Mesenchymal stem cell (in vitro differentiated cells and primary cell): ENCODE measurements at regions not wholly inside any gene's neighbourhood (a gene's known extent, or its start where the extent isn't known, plus 50 kb on each side); places are given as distances from the start of the nearest gene placed in this dataset.

ENCODE experiments used
- DNase-seq: peaks from one replicate; pipeline ENCODE4 v3.0.0-alpha.2; 2013
- H2AFZ ChIP-seq: one replicate; pipeline ENCODE4 v1.6.1; 2013; ENCODE audit warnings: low read depth, mild to moderate bottlenecking, control low read depth, inconsistent platforms, low read length, moderate library complexity
- H2AK5ac ChIP-seq: 2 replicates; pipeline ENCODE4 v1.6.1; 2013; ENCODE audit warnings: low read length, moderate library complexity, mild to moderate bottlenecking, inconsistent platforms; ENCODE audit not compliant: severe bottlenecking
- H2BK120ac ChIP-seq: one replicate; pipeline ENCODE4 v1.6.1; 2013; ENCODE audit warnings: low read depth, mild to moderate bottlenecking, inconsistent platforms, low read length, moderate library complexity
- H2BK12ac ChIP-seq, 2 experiments: one replicate each; pipeline ENCODE4 v1.6.1; 2013; ENCODE audit warnings: inconsistent platforms in 2 of 2, low read length in 2 of 2, mild to moderate bottlenecking in 2 of 2, moderate library complexity in 2 of 2, control low read depth in 1 of 2
- H2BK15ac ChIP-seq: one replicate; pipeline ENCODE4 v1.6.1; 2013; ENCODE audit warnings: mild to moderate bottlenecking, low read depth, inconsistent platforms; ENCODE audit not compliant: poor library complexity, severe bottlenecking
- H2BK5ac ChIP-seq: 2 replicates; pipeline ENCODE4 v1.6.1; 2013; ENCODE audit warnings: low read depth, mild to moderate bottlenecking, low read length, control low read depth, inconsistent platforms; ENCODE audit not compliant: poor library complexity, severe bottlenecking
- H3K14ac ChIP-seq, 2 experiments: one replicate each; pipeline ENCODE4 v1.6.1; 2013; ENCODE audit warnings: inconsistent platforms in 2 of 2, low read length in 2 of 2, control low read depth in 1 of 2, mild to moderate bottlenecking in 1 of 2, moderate library complexity in 1 of 2
- H3K18ac ChIP-seq, 2 experiments: one replicate each; pipeline ENCODE4 v1.6.1; 2013; ENCODE audit warnings: inconsistent platforms in 2 of 2, low read length in 2 of 2, control low read depth in 1 of 2, low read depth in 1 of 2, mild to moderate bottlenecking in 1 of 2
- H3K23ac ChIP-seq, 2 experiments: one replicate each; pipeline ENCODE4 v1.6.1; 2013; ENCODE audit warnings: inconsistent platforms in 2 of 2, low read length in 2 of 2, mild to moderate bottlenecking in 2 of 2, moderate library complexity in 2 of 2, control low read depth in 1 of 2
- H3K27ac ChIP-seq: 2 replicates; pipeline ENCODE4 v1.5.1; 2013; ENCODE audit warnings: mild to moderate bottlenecking, moderate library complexity, low read length, control low read depth, inconsistent platforms; ENCODE audit not compliant: poor library complexity, severe bottlenecking
- H3K27me3 ChIP-seq, 2 experiments: 2 replicates each; pipeline versions ENCODE4 v1.6.1 to v1.7.0; 2013; ENCODE audit warnings: low read length in 2 of 2, mild to moderate bottlenecking in 2 of 2, moderate library complexity in 2 of 2, control low read depth in 1 of 2, inconsistent platforms in 1 of 2; ENCODE audit not compliant: control insufficient read depth in 1 of 2, insufficient read depth in 1 of 2
- H3K36me3 ChIP-seq, 2 experiments: 2 replicates each; pipeline versions ENCODE4 v1.6.1 to v1.7.0; 2013; ENCODE audit warnings: low read length in 2 of 2, control low read depth in 1 of 2, inconsistent platforms in 1 of 2, low read depth in 1 of 2, mild to moderate bottlenecking in 1 of 2; ENCODE audit not compliant: insufficient read depth in 2 of 2, control insufficient read depth in 1 of 2
- H3K4ac ChIP-seq, 2 experiments: one replicate each; pipeline ENCODE4 v1.6.1; 2013; ENCODE audit warnings: inconsistent platforms in 2 of 2, low read length in 2 of 2, mild to moderate bottlenecking in 2 of 2, moderate library complexity in 2 of 2, control low read depth in 1 of 2, low read depth in 1 of 2
- H3K4me1 ChIP-seq: 2 replicates; pipeline ENCODE4 v1.6.1; 2013; ENCODE audit warnings: low read depth, low read length, control low read depth; ENCODE audit not compliant: control insufficient read depth, insufficient read depth
- H3K4me2 ChIP-seq: 2 replicates; pipeline ENCODE4 v1.6.1; 2013; ENCODE audit warnings: low read length, mild to moderate bottlenecking, inconsistent platforms; ENCODE audit not compliant: poor library complexity, severe bottlenecking
- H3K4me3 ChIP-seq, 2 experiments: 2 replicates each; pipeline versions ENCODE4 v1.5.1 to v1.7.0; 2013; ENCODE audit warnings: low read length in 2 of 2, mild to moderate bottlenecking in 2 of 2, control low read depth in 1 of 2, low read depth in 1 of 2; ENCODE audit not compliant: insufficient read depth in 1 of 2
- H3K79me1 ChIP-seq: replicated peaks from 2 replicates; pipeline ENCODE4 v1.6.1; 2013; ENCODE audit warnings: mild to moderate bottlenecking, control low read depth, low read length, inconsistent platforms; ENCODE audit not compliant: poor library complexity, severe bottlenecking
- H3K9ac ChIP-seq: 2 replicates; pipeline ENCODE4 v1.7.0; 2013; ENCODE audit warnings: mild to moderate bottlenecking, low read length, moderate library complexity
- H3K9me3 ChIP-seq: 2 replicates; pipeline ENCODE4 v1.7.0; 2013; ENCODE audit warnings: mild to moderate bottlenecking, low read length; ENCODE audit not compliant: control insufficient read depth
- H4K8ac ChIP-seq: one replicate; pipeline ENCODE4 v1.6.1; 2013; ENCODE audit warnings: inconsistent platforms, mild to moderate bottlenecking, low read length, moderate library complexity
- H4K91ac ChIP-seq: one replicate; pipeline ENCODE4 v1.6.1; 2013; ENCODE audit warnings: mild to moderate bottlenecking, low read length, inconsistent platforms
- WGBS: methylation state at CpG from one replicate; pipeline ENCODE4 v1.1.7; 2013; ENCODE audit warnings: mixed read lengths; 5-methylcytosine and 5-hydroxymethylcytosine counted together

GRCh38 chr2:200033929-200034328 lies 78.5 kb downstream of the MAIP1 start:
- Histone ChIP-seq H3K36me3 (no peaks in the 10 kb centered on the region), H4K8ac (no peak overlapping the region), H3K14ac (no peak overlapping the region), H2BK120ac (no peak overlapping the region), H3K9me3 (no peaks in the 10 kb centered on the region), H3K9ac (no peak overlapping the region), H3K27me3 (no peaks in the 10 kb centered on the region), H3K4me1 (no peaks in the 10 kb centered on the region), H4K91ac (no peak overlapping the region), H3K27ac (no peak overlapping the region), H2BK12ac (no peak overlapping the region), H3K4me3 (no peak overlapping the region), H3K18ac (no peak overlapping the region), H3K79me1 (no peaks in the 10 kb centered on the region), H3K4me2 (no peak overlapping the region), H2BK15ac (no peak overlapping the region), H2AFZ (no peak overlapping the region), H3K23ac (no peak overlapping the region), H2AK5ac (no peak overlapping the region), H3K4ac (no peak overlapping the region), H2BK5ac (no peak overlapping the region)
- 62% methylated on average over 3 of the region's 3 CpGs for WGBS
- peak; percentile 15 for DNase-seq

- no peak overlapping the region for H3K9ac ChIP-seq
- H3K4ac ChIP-seq, result no peak overlapping the region
- H3K27ac ChIP-seq, result no peak overlapping the region
- no peak for DNase-seq
- no peak overlapping the region for H3K14ac ChIP-seq
- H3K27me3 ChIP-seq, result no peaks in the 10 kb centered on the region
- H4K8ac ChIP-seq, result no peak overlapping the region
- H4K91ac ChIP-seq, result no peak overlapping the region
- H2AK5ac ChIP-seq, result no peak overlapping the region
- no peak overlapping the region for H3K23ac ChIP-seq
- no peaks in the 10 kb centered on the region for H3K79me1 ChIP-seq
- no peak overlapping the region for H2AFZ ChIP-seq
- H3K4me1 ChIP-seq, result no peaks in the 10 kb centered on the region
- no peak overlapping the region for H3K18ac ChIP-seq
- H2BK15ac ChIP-seq, result no peak overlapping the region
- no peak overlapping the region for H3K4me3 ChIP-seq
- H3K36me3 ChIP-seq, result no peaks in the 10 kb centered on the region
- H2BK5ac ChIP-seq, result no peak overlapping the region
- no peak overlapping the region for H2BK12ac ChIP-seq
- no peak overlapping the region for H3K4me2 ChIP-seq
- no peaks in the 10 kb centered on the region for H3K9me3 ChIP-seq
- no peak overlapping the region for H2BK120ac ChIP-seq
Measured at GRCh38 chr2:200034816-200035215, 79.4 kb downstream of the MAIP1 start.

GRCh38 chr2:200039724-200040650 lies 84.6 kb downstream of the MAIP1 start:
- Histone ChIP-seq H3K36me3 (no peaks in the 10 kb centered on the region), H3K4me3 (no peak overlapping the region), H2BK5ac (no peak overlapping the region), H2AK5ac (no peak overlapping the region), H3K23ac (no peak overlapping the region), H3K4ac (no peak overlapping the region), H3K27me3 (no peaks in the 10 kb centered on the region), H3K18ac (no peak overlapping the region), H4K8ac (no peak overlapping the region), H3K79me1 (no peaks in the 10 kb centered on the region), H2AFZ (no peak overlapping the region), H3K4me1 (no peaks in the 10 kb centered on the region), H3K14ac (no peak overlapping the region), H3K4me2 (no peak overlapping the region), H2BK15ac (no peak overlapping the region), H3K27ac (no peak overlapping the region), H3K9ac (peak overlapping the region; percentile 23), H3K9me3 (no peaks in the 10 kb centered on the region), H2BK120ac (no peak overlapping the region), H4K91ac (no peak overlapping the region), H2BK12ac (no peak overlapping the region)
- DNase-seq, result peak; percentile 95
- WGBS, result 35% methylated on average over 7 of the region's 7 CpGs

GRCh38 chr2:200040831-200041230 lies 85.4 kb downstream of the MAIP1 start:
- Histone ChIP-seq H3K18ac (no peak overlapping the region), H2BK15ac (no peak overlapping the region), H2BK12ac (peak overlapping the region in 1 of 2 experiments; percentile 49), H3K9ac (no peak overlapping the region), H3K23ac (no peak overlapping the region), H2BK120ac (no peak overlapping the region), H3K9me3 (no peaks in the 10 kb centered on the region), H3K4me2 (no peak overlapping the region), H2BK5ac (no peak overlapping the region), H3K27ac (no peak overlapping the region), H3K4me1 (no peaks in the 10 kb centered on the region), H3K27me3 (no peaks in the 10 kb centered on the region), H2AFZ (no peak overlapping the region), H4K8ac (no peak overlapping the region), H3K4ac (peak overlapping the region in 1 of 2 experiments; percentile 15), H4K91ac (no peak overlapping the region), H3K79me1 (no peaks in the 10 kb centered on the region), H2AK5ac (no peak overlapping the region), H3K14ac (no peak overlapping the region), H3K4me3 (no peak overlapping the region), H3K36me3 (no peaks in the 10 kb centered on the region)
- no CpG with 5 or more reads among the region's 2 CpGs for WGBS
- DNase-seq, result peak; percentile 20
